HFF-Myc (cell line): ENCODE measurements at regions not wholly inside any gene's neighbourhood (a gene's known extent, or its start where the extent isn't known, plus 50 kb on each side); places are given as distances from the start of the nearest gene placed in this dataset.

Experiments used
- DNase-seq: peaks from one replicate; pipeline ENCODE4 v3.0.0-alpha.2; 2011; ENCODE audit warnings: low read depth; ENCODE audit errors: extremely low read depth
- H3K4me3 ChIP-seq: replicated peaks from 2 replicates; pipeline ENCODE4 v1.5.1; 2011; ENCODE audit warnings: low read depth, mild to moderate bottlenecking, control low read depth, low read length
- CTCF ChIP-seq: IDR thresholded peaks from 2 replicates; pipeline ENCODE4 v1.5.1; 2012; ENCODE audit warnings: mild to moderate bottlenecking, low read depth, low read length, control low read depth; ENCODE audit errors: missing control alignments

- no peak overlapping the region for H3K4me3 ChIP-seq
- no peak for TF ChIP-seq CTCF
- peak; percentile 31 for DNase-seq
Observed at GRCh38 chr16:55035956-55036355, 105.3 kb downstream of the IRX5 start.

- TF ChIP-seq CTCF, result no peak
- H3K4me3 ChIP-seq, result no peak overlapping the region
- no peak for DNase-seq
Observed at GRCh38 chr16:55036371-55036821, 105.7 kb downstream of the IRX5 start.

GRCh38 chr16:55037046-55037445 is 106.4 kb downstream of the IRX5 start:
- TF ChIP-seq CTCF, result no peak
- H3K4me3 ChIP-seq, result no peak overlapping the region
- DNase-seq, result no peak

- TF ChIP-seq CTCF, result no peak
- H3K4me3 ChIP-seq, result no peak overlapping the region
- no peak for DNase-seq
Observed at GRCh38 chr16:55037966-55038365, 107.3 kb downstream of the IRX5 start.

GRCh38 chr16:55039042-55039441 is 108.4 kb downstream of the IRX5 start:
- no peak for DNase-seq
- H3K4me3 ChIP-seq, result no peak overlapping the region
- no peak for TF ChIP-seq CTCF

- no peak for DNase-seq
- H3K4me3 ChIP-seq, result no peak overlapping the region
- TF ChIP-seq CTCF, result no peak
Observed at GRCh38 chr16:55039511-55039910, 108.8 kb downstream of the IRX5 start.

GRCh38 chr16:55039931-55040330 is 109.3 kb downstream of the IRX5 start:
- H3K4me3 ChIP-seq, result no peak overlapping the region
- no peak for DNase-seq
- no peak for TF ChIP-seq CTCF
